GM21526 (cell line): ENCODE measurements at regions not wholly inside any gene's neighbourhood (a gene's known extent, or its start where the extent isn't known, plus 50 kb on each side); places are given as distances from the start of the nearest gene placed in this dataset.

Source experiments
- ATAC-seq: cut with Tn5 transposase; IDR thresholded peaks from one replicate; pipeline ENCODE4 v1.9.1; 2021; ENCODE audit warnings: moderate library complexity; ENCODE audit not compliant: unreplicated experiment, low FRiP score

DNA sequence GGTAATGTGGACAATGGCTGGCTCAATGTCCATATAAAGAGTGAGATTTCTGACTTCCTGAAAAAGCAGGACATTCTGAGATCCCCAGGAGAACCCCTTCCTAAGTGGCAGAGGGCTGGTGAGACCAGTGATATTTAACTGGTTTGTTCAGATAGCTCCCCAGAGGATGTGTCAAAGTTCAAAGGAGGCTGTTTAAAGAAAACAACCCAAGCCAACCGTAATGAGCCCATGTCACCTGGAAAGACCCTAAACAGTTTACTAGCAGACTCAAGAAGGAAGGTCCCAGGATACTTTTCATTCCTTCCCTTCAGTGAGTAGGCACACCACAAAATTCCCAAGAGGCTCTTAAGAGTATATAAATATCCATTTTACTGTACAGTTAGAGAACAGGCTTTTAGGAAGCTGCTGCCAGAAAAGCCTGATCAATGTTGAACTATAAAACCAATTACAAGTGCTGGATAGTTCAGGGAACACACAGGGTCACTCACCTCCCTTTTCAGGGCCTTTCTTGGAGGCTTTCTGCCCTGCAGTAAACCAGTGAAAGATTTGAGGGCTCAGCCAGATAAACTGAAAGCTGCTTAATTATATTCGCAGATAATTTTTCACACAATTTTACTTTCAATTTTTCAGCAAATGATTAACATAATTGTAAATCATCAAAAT, 293.5 kb downstream of the ASXL3 start:
- no peak for ATAC-seq

DNA sequence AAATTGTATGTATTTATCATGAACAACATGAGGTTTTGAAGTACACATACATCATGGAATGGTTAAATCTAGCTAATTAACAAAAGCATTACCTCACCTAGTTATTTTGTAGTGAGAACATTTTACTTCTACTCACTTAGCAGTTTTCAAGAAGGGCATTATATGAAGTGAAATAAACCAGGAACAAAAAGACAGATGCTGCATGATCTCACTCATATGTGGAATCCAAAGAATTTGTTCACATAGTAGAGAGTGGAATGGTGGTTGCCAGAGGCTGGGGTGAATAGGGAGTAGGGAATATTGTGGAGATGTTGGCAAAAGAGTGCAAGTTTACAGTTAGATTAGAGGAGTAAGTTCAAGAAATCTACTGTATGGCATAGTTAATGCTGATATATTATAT, 292.0 kb downstream of the ASXL3 start:
- no peak for ATAC-seq

DNA sequence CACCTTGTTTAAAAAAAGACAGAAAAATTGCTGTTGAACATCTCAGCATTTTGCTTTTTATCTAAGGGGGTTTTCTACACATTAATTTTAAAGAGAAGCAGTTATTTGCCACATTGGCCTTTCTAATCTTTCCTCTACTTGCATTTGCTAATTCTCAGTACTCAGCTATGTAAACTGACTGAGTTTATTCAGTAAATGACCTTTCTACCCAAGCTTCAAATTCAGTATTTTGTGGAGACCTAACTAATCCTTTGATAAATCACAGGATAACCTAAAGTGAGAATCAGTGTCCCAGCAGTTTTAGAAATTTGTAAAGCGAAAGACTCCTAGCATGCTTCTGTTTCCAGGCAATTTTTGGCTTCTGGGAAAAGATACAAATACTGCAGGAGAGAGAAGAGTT, 288.4 kb downstream of the ASXL3 start:
- no peak for ATAC-seq

DNA sequence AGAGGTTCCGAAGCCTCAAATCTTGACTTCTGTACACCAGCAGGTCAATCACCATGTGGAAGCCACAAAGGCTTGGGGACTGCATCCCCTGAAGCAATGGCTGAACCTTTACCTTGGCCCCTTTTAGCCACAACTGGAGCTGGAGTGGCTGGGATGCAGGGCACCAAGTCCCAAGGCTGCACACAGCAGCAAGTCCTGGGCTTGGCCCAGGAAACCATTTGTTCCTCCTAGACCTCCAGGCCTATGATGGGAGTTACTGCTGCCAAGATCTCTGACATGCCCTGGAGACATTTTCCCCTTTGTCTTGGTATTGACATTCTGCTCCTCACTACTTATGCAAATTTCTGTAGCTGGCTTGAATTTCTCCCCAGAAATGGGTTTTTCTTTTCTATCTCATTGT, 285.9 kb downstream of the ASXL3 start:
- no peak for ATAC-seq

DNA sequence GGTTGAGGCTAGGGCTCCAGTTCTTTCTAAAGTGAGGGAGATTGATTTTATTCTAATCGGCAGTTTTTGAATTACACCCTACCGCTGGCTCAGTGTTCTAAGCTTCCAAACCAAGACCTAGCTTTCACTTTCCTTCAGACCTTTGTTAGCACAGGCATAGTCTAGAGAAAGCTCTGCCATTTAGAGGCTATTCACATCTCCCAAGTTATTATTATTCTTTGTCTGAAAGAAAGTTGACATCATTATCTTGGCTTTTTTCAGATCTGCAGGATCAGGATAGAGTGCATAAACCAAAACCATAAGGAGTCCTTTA, 276.8 kb downstream of the ASXL3 start:
- no peak for ATAC-seq

DNA sequence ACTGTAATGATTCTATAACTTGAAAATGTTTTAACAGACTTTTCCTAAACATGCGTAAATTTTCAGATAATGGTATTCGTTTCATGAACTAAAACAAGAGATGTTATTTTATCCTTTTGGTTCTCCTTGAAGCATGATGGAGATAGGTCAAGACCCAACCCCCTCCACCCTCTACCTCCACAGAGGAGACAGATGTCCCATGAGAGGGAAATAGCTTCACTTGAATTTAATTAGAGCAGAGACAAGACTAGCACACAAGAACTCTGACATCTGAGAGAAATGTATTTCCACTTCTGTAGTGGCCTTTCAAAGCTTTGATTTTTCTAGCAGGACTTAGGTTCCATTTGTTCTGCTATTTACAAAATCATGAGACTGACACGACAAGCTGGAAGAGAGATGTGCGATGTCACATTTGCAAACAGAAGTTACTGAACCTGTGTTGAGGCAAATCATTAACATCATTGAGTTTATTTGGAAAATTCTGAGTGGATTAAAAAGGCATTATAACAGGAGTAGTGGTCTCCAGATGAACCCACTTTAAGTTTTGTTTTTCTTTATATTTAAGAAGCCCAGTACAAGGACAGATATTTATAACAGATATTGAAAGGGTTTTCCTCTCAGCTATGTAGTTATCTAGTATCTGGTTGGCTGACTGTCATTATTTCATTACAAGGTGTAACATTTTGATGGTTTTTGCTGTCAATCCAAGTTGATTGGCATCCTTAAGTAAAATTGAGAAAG, 276.2 kb downstream of the ASXL3 start:
- ATAC-seq, result no peak

DNA sequence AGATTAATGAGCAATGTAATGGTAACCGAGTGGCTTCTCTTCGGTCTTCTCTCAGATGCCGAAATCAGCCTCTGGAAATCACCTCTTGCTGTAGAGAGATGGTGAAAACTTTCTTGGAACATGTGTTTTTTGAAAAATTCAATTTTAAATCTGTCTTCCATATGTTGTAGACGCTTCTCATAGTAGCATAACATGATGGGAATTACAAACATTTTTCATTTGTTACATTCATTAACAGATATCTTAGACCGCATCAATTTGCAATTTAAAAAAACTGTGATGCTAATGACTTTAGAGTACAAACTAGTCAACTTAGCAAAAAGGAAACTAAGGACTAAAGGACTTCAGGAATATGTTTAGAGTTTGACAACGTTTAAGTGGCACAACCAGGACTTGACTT, 275.2 kb downstream of the ASXL3 start:
- ATAC-seq, result no peak

DNA sequence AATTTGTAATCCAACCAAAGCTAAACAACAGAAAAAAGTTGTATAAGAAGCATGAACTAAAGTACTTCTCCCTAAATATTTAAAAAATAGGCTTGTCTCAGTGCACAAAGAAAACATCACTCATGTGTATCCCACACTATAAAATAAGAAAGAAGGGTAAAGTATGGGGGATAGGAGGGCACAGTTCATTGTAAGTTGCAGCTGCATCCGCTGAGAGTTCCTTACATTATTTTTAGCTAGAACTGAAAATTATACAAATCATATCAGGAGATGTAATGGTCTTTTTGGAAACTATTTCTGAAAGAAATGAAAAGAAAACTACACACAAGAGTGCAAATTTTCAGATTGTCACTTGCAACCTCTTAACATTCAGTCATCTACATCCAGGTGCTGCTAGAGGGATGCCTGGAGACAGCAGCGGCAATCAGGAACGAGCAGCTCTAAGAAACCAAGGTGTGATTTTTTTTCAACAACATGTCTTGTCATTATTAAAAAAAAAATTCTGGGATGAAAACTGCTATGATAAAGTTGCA, 273.6 kb downstream of the ASXL3 start:
- no peak for ATAC-seq

DNA sequence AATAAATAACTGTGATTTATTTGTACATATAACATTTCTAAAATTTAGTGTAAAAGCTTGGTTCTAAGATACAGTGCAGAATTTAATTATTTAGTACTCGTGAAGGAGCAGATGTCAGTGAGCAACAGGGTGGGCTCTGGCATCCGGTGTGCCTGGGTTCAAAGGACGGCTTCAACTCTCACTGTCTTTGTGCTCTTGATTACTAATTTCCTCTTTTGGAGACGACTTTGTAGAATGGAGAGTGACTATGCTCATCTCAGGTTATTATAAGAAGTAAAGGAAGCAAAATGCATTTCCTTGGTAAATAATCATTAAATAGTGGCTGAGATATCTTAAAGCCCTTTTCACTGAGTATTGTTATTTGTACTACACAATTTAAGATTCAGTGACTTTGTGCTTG, 271.7 kb downstream of the ASXL3 start:
- ATAC-seq, result no peak

DNA sequence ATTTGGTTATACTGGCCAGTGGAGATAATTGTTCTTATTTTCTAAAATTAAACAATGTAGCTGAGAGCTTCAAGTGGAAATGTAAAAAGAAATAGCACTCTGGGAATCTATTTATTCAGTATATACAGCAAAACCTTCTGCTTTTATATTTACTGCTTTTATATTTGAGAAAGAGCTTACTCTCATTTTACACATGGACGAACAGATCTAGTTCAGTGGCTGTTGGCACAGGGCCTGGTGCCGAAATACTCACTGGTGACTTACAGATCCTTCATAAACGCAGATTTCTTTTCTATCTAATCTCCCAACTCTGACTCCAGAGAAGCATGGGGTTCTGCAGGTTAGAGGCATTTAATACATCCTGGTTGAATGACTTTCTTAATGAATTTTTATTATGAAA, 266.2 kb downstream of the ASXL3 start:
- no peak for ATAC-seq

DNA sequence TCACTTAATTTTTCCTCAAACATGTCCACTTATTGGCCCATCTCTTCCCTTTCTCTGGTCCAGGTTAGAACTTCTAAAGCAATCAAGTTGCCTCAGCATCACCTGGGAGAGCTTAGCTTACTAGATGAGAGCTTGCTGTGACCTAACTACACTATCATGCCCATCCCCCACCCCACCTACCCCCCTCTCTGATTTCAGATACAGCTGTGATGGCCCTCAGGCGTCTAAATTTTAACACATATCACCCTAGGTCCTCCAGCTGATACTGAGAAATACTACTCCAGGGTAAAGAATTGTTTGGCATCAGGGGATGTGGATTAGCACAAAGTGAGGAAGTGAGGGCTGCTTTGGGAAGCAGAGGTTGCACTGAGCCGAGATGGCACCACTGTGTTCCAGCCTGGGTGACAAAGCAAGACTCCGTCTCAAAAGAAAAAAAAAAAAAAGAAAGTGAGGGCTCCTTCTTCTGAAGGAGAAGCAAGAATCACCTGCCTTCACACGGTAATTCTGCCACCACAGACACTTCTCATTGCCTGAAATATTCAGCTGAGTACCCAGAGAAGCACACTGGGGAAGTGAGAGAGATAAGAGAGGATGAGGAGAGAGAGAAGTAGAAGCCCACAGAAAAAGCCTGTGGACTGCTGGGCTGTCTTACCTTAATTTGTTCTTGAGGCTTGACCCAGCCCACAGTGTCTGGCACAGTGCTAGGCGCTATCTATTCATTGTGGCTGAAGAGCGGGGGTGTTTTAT, 263.4 kb downstream of the ASXL3 start:
- ATAC-seq, result no peak

DNA sequence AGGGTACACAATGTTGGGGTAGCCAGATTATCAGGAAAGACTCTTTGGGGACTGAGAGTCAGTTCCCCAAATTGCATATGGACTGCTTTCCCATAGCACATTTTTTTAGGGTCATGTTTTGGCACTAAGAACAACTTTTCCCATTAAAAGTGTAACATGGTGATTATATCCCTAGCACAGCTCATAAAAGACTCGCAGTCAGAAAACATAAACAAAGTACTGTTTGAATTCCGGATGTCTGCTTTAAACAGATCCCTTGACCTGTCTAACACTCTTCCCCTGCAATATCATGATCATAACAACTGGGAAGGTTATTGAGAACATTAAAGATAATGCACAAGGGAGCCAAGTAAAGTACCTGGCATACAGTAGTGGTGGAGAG, 262.2 kb downstream of the ASXL3 start:
- no peak for ATAC-seq

DNA sequence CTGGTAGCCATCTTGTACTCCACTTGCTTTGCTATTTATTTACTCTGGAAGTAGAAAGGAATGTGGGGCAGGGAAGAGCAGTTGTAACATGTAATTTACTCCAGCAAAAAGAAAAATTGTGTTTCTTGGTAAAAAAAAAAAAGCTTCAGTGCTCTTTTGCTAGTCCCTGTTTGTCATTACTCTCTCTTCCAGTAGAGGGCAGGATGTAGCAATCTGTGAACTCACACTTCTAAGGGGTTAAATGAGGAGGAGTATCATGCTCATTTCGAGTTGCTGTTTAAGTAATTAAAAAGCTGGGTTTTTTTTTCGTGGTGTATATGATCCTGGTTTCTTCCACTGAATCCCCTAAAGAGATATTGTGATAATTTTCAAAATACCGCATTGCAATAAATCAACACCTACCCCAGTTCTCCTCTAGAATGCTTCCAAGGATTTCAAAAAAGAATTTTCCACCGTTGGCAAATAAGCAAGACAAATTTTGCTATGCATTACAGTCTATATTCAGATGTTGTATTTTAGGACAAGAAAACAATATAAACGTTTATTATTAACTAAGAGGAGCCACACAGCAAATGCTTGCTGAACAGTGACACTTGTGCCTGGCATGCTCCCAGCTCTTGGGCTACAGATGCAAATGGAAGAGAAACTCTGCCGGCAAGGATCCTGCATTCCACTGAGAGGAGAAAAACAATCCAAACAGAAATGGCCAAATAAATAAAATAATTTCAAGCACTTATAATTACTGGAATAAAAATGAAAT, 261.6 kb downstream of the ASXL3 start:
- no peak for ATAC-seq

DNA sequence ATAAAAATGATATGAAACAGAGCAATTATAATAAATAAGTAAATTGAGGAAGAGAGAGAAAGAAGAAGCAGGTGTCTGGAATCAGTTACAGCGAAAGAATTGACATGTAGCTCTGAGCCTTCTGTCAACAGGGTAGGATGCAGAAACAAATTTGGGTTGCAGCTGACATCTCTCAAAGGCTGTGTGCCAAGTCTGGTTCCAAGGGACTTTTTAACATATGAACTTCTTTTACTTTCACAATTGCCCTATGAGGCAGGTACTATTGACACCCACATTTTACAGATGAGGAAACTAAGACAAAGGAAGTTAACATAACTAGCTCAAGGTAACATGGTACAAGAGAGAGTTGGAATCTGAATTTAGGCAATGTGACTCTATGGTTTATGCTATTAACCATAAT, 260.0 kb downstream of the ASXL3 start:
- ATAC-seq, result no peak

DNA sequence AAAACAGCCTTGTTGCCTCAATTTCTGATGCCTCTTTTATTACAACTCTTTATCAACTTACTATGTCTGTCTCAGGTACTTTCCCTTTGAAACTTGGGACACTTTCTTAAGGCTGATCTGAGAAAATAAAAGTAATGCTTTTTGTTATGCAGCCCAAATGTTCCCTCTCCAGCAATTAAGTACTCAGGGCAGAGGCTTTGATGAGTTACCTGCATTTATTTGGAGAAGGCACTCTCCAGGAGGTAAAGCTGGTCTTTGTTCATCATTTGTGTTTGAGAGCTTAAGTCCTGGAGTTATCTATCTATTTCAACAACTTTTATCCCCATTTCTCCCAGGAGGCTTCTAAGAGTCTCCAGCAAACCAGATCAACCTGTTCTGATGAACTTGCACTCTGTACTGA, 259.2 kb downstream of the ASXL3 start:
- no peak for ATAC-seq

DNA sequence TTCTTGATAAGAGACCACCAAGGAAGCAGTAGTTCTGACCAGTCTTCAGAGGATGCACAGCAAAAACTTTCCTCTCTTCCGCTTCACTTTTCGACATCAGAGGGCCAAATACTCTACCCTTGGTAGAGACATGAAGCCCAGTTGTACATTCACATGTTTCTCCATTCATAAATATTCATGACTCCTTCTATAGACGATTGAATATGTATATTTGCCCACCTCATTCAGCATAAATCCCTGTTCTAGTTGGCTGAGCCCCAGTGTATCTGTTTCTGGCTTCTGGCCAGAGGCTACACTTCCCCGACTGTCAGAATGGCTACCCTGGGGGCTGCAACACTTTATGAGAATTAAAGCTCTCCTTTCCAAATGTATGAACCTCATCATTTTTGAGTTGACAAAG, 258.5 kb downstream of the ASXL3 start:
- ATAC-seq, result no peak

DNA sequence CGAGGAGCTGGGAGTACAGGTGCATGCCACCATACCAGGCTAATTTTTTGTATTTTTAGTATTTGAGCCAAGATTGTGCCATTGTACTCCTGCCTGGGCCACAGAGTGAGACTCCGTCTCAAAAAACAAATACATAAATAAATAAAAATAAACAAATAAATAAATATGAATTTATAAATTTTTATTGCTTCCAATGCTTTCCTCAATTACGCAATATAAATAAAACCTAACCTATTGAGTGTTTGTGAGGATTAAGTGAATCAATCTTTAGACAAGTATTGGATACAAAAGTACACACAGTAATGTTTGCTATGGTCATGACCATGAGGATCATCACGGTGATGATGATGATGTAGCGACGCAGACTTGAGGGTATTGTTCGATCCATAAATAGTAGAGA, 257.4 kb downstream of the ASXL3 start:
- ATAC-seq, result no peak

DNA sequence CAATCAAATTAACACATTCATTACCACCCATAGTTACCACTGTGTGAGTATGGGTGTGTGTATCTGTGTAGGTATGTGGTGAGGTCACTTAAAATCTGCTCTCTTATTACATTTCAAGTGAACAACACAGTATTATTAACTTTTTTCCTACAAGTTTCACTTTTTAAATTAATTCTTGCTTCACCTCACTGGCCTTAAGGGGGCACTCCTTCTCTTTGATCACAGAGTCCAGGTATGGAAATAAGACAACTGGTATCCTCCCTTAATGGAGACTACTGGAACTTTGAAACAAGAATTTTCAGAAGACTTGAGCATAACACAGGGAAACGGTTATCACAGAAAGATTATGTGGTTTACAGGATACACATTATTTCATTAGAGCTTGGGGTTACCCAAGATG, 255.8 kb downstream of the ASXL3 start:
- ATAC-seq, result no peak

DNA sequence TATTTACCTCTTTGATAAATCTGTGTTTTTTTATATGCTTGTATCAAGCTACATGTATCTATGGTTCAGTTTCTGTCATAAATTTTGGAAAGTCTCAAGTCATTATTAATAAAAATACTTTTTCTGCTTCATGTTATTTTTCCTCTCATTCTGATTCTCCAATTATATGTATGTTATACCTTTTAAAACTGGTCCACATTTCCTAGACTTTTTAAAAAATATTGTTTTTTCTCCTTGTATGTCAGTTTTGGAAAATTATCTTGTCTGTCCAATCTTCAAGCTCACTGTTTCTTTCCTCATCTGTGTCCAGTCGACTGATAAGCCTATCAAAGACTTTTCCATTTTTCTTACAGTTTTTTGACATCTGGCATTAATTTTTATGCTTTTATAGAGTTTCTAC, 253.4 kb downstream of the ASXL3 start:
- ATAC-seq, result no peak

DNA sequence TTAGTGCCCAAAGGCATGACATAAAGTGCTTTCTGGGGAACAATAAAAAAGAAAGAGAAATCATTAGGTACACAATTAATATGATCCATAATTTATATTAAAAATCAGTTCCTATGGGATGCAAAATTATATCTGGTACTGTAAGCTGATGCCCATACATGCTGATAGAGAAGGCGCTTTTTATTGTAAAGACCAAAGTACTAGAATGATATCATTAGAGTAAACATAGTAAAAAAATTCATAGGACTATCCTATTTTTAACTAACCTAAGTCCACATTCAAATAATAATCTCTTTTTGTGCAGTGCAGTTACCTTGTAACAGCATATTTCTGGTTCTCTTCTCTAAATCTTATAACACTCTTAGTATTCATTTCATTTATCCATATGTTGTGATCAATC, 252.2 kb downstream of the ASXL3 start:
- ATAC-seq, result no peak

DNA sequence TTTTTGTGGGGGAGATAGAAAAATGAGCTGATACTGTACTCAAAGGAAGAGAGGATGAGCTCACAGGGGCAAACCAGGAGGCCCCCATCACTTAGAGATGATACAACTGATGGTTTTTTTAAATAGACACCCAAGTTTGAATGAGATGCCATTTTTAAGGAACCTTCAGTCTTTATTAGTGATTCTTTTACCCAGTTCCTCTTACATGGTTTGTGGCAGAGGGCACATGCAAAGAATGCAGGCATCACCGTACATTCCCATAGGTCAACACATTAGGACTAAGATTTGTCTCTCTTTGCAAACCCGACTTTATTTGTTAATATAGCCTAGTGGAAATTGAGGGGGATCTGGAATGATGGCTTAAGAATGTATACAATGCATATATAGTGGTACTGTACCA, 250.9 kb downstream of the ASXL3 start:
- ATAC-seq, result no peak
